Skeletal muscle tissue (tissue), 3 donors: ENCODE measurements at regions not wholly inside any gene's neighbourhood (a gene's known extent, or its start where the extent isn't known, plus 50 kb on each side); places are given as distances from the start of the nearest gene placed in this dataset.

Experiments used
- H3K27ac ChIP-seq: one replicate; pipeline ENCODE4 v1.7.0; 2013; ENCODE audit warnings: mild to moderate bottlenecking, low read depth, low read length, inconsistent platforms
- H3K27me3 ChIP-seq, 3 donors: one replicate each; pipeline ENCODE4 v1.7.0; 2013; ENCODE audit warnings: low read length in 3 of 3; ENCODE audit not compliant: control insufficient read depth in 3 of 3, insufficient read depth in 3 of 3
- H3K36me3 ChIP-seq, 3 donors: one replicate each; pipeline ENCODE4 v1.7.0; 2013; ENCODE audit warnings: low read length in 3 of 3; ENCODE audit not compliant: control insufficient read depth in 3 of 3, insufficient read depth in 3 of 3
- H3K4me1 ChIP-seq, 3 donors: one replicate each; pipeline ENCODE4 v1.7.0; 2013; ENCODE audit warnings: low read length in 3 of 3, mild to moderate bottlenecking in 3 of 3; ENCODE audit not compliant: control insufficient read depth in 3 of 3, insufficient read depth in 3 of 3
- H3K4me3 ChIP-seq, 3 donors: one replicate each; pipeline ENCODE4 v1.7.0; 2013; ENCODE audit warnings: low read length in 3 of 3
- H3K9ac ChIP-seq, 3 donors: one replicate each; pipeline ENCODE4 v1.7.0; 2013; ENCODE audit warnings: low read length in 3 of 3, mild to moderate bottlenecking in 3 of 3, moderate library complexity in 2 of 3, low read depth in 1 of 3
- H3K9me3 ChIP-seq, 3 donors: one replicate each; pipeline ENCODE4 v1.7.0; 2013; ENCODE audit warnings: low read length in 3 of 3; ENCODE audit not compliant: control insufficient read depth in 3 of 3
- donor health status: Osteomylitis.

GRCh38 chr6:113338644-113339043 lies 518.5 kb upstream of the MARCKS start:
- Histone ChIP-seq H3K4me1 (no peaks in the 10 kb centered on the region), H3K27ac (no peak overlapping the region), H3K9me3 (no peaks in the 10 kb centered on the region), H3K36me3 (no peaks in the 10 kb centered on the region), H3K27me3 (no peaks in the 10 kb centered on the region), H3K9ac (no peak overlapping the region), H3K4me3 (no peak overlapping the region)

DNA sequence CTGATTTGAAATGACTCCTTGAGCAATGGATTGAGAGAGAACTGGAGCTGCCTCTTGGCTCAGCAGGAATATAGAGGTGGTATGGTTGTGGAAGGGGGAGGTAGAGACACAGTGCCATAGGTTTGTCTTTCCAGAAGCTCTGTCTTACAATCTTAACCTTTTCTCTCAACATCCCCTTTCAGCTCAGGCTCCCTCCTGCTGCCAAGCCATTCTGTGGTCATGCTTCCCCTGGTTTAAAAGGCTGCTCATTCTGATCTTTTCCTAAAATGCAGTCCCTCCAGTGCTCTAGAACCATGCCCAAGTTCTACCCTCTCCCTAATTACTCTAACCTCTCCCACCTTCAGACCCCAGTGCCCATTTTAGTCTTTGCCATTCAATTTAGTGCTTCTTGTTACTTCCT lies 517.9 kb upstream of the MARCKS start:
- Histone ChIP-seq H3K36me3 (no peaks in the 10 kb centered on the region), H3K9ac (no peak overlapping the region), H3K4me3 (no peak overlapping the region), H3K27ac (no peak overlapping the region), H3K9me3 (no peaks in the 10 kb centered on the region), H3K4me1 (no peaks in the 10 kb centered on the region), H3K27me3 (no peaks in the 10 kb centered on the region)

DNA sequence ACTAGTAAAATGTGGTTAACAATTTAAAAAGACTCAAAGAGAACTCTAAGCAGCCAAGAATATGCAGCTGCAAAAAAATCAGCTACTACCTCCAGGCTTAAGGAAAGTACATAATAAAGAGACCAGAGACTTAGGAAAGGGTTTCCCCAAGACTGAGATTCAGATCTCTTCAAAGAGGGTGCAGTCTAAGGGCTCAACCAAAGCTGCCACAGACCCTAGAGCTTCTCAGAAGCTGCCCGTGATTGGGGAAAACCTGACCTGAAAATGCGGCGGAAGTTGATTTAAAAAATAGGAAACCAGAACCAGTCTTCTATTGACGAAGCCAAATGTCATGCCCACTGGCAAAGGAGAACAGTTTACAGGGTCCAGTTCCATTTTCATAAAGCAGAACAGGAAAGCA lies 516.8 kb upstream of the MARCKS start:
- Histone ChIP-seq H3K4me3 (no peak overlapping the region), H3K27me3 (no peaks in the 10 kb centered on the region), H3K9ac (no peak overlapping the region), H3K9me3 (no peaks in the 10 kb centered on the region), H3K4me1 (no peaks in the 10 kb centered on the region), H3K27ac (no peak overlapping the region), H3K36me3 (no peaks in the 10 kb centered on the region)

DNA sequence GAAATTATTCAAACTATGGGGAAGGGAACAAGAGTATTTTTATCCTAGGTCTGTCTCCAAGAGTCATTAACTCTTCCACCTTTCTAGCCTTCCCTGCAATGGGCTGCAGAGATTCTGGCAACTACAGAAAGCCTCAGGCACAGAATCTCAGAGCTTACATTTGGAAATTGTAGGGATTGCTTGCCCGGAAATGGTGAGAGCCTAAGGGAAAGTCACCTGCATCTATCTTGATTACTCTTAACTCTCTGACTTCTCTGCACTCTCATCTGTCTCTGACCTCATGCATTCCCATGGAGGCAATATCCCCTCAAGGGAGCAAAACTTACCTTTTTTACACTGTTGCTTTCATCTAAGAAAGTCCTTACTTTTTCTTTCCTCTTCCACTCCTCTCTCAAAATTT lies 513.2 kb upstream of the MARCKS start:
- Histone ChIP-seq H3K4me3 (no peak overlapping the region), H3K4me1 (no peaks in the 10 kb centered on the region), H3K9me3 (no peaks in the 10 kb centered on the region), H3K27ac (no peak overlapping the region), H3K9ac (no peak overlapping the region), H3K36me3 (no peaks in the 10 kb centered on the region), H3K27me3 (no peaks in the 10 kb centered on the region)

DNA sequence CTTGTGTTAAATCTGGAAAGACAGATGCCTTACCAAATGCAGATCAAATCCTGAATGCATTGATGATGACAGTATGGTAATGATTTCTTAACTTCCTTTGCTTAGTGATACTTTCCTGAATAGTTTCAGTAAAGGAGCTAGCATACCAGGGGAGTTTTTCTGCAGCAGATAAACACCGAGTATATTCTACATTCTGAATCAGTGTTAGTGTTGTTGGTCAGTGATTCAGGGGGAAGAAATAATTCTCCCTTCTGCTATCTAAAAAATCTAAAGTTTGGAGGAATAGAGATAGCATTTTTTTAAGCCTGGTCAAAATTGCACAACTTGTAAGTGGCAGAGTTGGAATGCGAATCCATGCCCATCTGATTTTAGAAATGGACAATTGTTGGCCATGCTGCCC lies 512.2 kb upstream of the MARCKS start:
- Histone ChIP-seq H3K4me3 (no peak overlapping the region), H3K27ac (no peak overlapping the region), H3K9ac (no peak overlapping the region), H3K9me3 (no peaks in the 10 kb centered on the region), H3K27me3 (no peaks in the 10 kb centered on the region), H3K4me1 (no peaks in the 10 kb centered on the region), H3K36me3 (no peaks in the 10 kb centered on the region)

DNA sequence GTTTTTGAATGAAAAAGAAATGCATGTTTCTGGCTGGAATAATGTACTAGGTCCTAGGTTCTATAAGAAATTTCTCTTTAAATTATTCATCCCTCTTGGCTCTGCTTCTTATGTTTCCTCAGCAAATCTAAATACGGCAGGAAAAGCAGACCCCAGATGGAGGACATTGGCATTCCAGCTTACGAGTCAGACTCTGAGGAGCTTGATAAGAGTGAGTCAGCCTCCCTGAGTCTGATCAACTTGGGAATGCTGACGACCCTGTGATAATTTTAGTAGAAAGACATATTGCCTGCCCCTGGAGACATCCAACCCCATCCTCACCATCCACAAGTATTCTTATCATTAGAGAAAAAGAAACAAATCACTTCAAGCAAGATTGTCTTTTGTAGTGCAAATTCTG lies 509.7 kb upstream of the MARCKS start:
- Histone ChIP-seq H3K27ac (no peak overlapping the region), H3K27me3 (no peaks in the 10 kb centered on the region), H3K4me1 (peaks cover 0 to 6% (median 4%) of the 10 kb centered on the region in 3 donors), H3K4me3 (no peak overlapping the region), H3K36me3 (no peaks in the 10 kb centered on the region), H3K9me3 (no peaks in the 10 kb centered on the region), H3K9ac (no peak overlapping the region)

DNA sequence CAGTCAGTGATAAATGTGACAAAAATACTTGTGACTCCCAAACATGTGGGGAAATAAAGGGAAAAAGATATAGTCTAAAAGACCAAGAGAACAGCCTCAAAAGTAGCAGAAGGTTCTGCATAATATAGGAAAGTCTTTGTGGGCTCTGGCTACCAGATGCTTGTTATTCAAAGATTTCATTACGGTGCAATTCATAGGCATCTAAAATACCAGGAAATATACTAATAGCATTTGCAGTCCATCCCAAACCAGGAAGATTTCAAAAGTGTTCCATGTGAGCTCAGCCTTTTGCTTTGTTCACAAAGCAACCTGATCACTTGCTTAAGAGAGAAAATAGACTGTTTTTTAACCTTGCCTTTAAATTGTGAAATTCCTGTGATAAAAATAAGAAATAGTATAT lies 506.7 kb upstream of the MARCKS start:
- no peaks in the 10 kb centered on the region for H3K9me3 ChIP-seq
- H3K4me3 ChIP-seq: no peak overlapping the region
- H3K4me1 ChIP-seq: peaks cover 0 to 6% (median 4%) of the 10 kb centered on the region in 3 donors
- no peak overlapping the region for H3K27ac ChIP-seq
- no peak overlapping the region for H3K9ac ChIP-seq
- H3K27me3 ChIP-seq: no peaks in the 10 kb centered on the region
- no peaks in the 10 kb centered on the region for H3K36me3 ChIP-seq

DNA sequence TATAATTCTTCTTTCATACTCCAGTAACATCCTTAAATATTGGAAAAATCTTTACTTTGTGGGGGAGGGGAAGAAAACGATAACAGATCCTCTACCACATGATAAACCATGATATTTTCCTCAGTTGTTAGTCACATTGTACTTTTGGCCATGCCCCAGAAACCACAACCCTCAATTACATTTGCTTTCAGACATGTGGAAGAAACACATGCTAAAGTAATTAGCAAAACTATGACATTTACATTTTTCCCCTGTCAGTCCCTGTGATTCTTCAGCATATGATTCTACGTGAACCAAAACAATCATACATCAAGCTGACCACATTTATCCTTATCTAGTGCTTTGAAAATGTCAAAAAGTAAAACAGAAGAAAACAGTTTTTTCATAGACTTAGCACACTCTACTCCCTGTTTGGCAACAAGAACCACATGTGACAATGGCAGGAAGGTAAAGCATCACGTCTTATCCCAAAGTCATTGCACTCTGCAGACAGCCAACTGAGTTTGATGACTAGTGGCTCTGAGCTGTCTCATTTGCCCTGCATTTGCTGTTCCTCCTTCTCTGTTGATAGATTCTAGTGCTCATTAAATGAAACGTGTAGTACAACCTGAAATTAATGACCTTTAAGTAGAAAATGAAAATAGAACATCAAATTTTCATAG lies 505.8 kb upstream of the MARCKS start:
- Histone ChIP-seq H3K9me3 (no peaks in the 10 kb centered on the region), H3K9ac (no peak overlapping the region), H3K27ac (no peak overlapping the region), H3K27me3 (no peaks in the 10 kb centered on the region), H3K4me3 (no peak overlapping the region), H3K36me3 (no peaks in the 10 kb centered on the region), H3K4me1 (peaks cover 0 to 6% (median 4%) of the 10 kb centered on the region in 3 donors)

GRCh38 chr6:113352029-113352801 lies 504.9 kb upstream of the MARCKS start:
- no peaks in the 10 kb centered on the region for H3K36me3 ChIP-seq
- H3K9ac ChIP-seq: no peak overlapping the region
- no peaks in the 10 kb centered on the region for H3K9me3 ChIP-seq
- no peaks in the 10 kb centered on the region for H3K27me3 ChIP-seq
- H3K27ac ChIP-seq: no peak overlapping the region
- H3K4me1 ChIP-seq: peaks cover 0 to 6% (median 4%) of the 10 kb centered on the region in 3 donors
- no peak overlapping the region for H3K4me3 ChIP-seq

DNA sequence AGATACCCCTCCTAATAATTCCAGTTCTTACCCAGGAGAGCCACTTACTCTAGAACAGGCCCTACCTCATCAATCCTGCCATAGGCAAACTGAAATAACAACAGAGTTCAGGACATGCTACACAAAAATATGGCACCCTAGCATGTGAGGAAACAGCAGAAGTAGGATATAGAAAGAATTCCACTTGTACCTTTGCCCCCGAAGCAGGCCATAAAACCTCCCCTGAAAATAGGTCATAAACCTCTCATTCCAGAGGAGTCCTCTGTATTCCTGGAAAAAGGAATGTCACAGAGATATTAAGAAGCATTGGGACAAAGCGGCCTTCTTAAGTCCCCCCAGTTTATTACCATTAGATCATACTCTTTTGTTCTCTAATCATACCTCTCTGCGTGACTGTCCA lies 504.3 kb upstream of the MARCKS start:
- Histone ChIP-seq H3K27ac (no peak overlapping the region), H3K36me3 (no peaks in the 10 kb centered on the region)

More for the DNA sequence above, 504.3 kb upstream of the MARCKS start:
- H3K4me3 ChIP-seq: no peak overlapping the region
- no peaks in the 10 kb centered on the region for H3K9me3 ChIP-seq
- no peaks in the 10 kb centered on the region for H3K27me3 ChIP-seq
- H3K9ac ChIP-seq: no peak overlapping the region
- H3K4me1 ChIP-seq: peaks cover 0 to 6% (median 4%) of the 10 kb centered on the region in 3 donors
